Spleen (tissue), 11 donors: ENCODE measurements at regions not wholly inside any gene's neighbourhood (a gene's known extent, or its start where the extent isn't known, plus 50 kb on each side); places are given as distances from the start of the nearest gene placed in this dataset.

ENCODE experiments used
- DNase-seq: peaks from one replicate; pipeline ENCODE4 v3.0.0-alpha.2; 2020
- H3K27ac ChIP-seq, 8 donors: fragments of 200-600 bp; sonication (generic) in 7 of 8; 1 replicate in 4 of 8; 2 replicates in 4 of 8; pipeline versions ENCODE4 v1.5.0 to v1.8.0; 2016 to 2021; ENCODE audit warnings: inconsistent platforms in 4 of 8, mild to moderate bottlenecking in 4 of 8, moderate library complexity in 1 of 8
- H3K27me3 ChIP-seq, 7 donors: fragments of 200-600 bp; sonication (generic) in 6 of 7; replicated peaks in 1 of 7; 1 replicate in 4 of 7; 2 replicates in 3 of 7; pipeline versions ENCODE4 v1.5.0 to v1.8.0; 2016 to 2021; ENCODE audit warnings: inconsistent platforms in 3 of 7, mild to moderate bottlenecking in 1 of 7
- H3K36me3 ChIP-seq, 6 donors: fragments of 200-600 bp; sonication (generic) in 5 of 6; 1 replicate in 4 of 6; 2 replicates in 2 of 6; pipeline versions ENCODE4 v1.5.0 to v1.8.0; 2016 to 2021; ENCODE audit warnings: inconsistent platforms in 2 of 6
- H3K4me1 ChIP-seq, 6 donors: fragments of 200-600 bp; sonication (generic) in 5 of 6; 1 replicate in 3 of 6; 2 replicates in 3 of 6; pipeline versions ENCODE4 v1.5.0 to v1.8.0; 2016 to 2021; ENCODE audit warnings: inconsistent platforms in 3 of 6
- H3K4me3 ChIP-seq, 8 donors: fragments of 200-600 bp; sonication (generic) in 7 of 8; 1 replicate in 4 of 8; 2 replicates in 4 of 8; pipeline versions ENCODE4 v1.5.0 to v1.8.0; 2016 to 2021; ENCODE audit warnings: inconsistent platforms in 4 of 8, mild to moderate bottlenecking in 4 of 8, moderate library complexity in 2 of 8
- H3K9me3 ChIP-seq, 8 donors: fragments of 200-600 bp; sonication (generic) in 7 of 8; 1 replicate in 4 of 8; 2 replicates in 4 of 8; pipeline versions ENCODE4 v1.5.0 to v1.8.0; 2016 to 2021; ENCODE audit warnings: inconsistent platforms in 4 of 8
- CTCF ChIP-seq, 11 experiments: fragments of 200-600 bp in 7 of 11; fragments of 450-650 bp in 4 of 11; sonication (generic) in 4 of 11; IDR thresholded peaks in 8 of 11; conservative IDR thresholded peaks in 3 of 11; 1 replicate in 7 of 11; 2 replicates in 4 of 11; pipeline versions ENCODE4 v1.4.0 to v1.8.0; 2016 to 2021; ENCODE audit warnings: antibody characterized with exemption in 11 of 11, inconsistent platforms in 4 of 11, mild to moderate bottlenecking in 1 of 11
- POLR2A ChIP-seq, 3 donors: fragments of 450-650 bp; IDR thresholded peaks; one replicate each; pipeline ENCODE4 v1.5.1; 2017; ENCODE audit warnings: antibody characterized with exemption in 3 of 3, mild to moderate bottlenecking in 1 of 3
- POLR2AphosphoS5 ChIP-seq, 3 donors: sonication (generic); formaldehyde crosslinking; IDR thresholded peaks; one replicate each; pipeline ENCODE4 v1.5.1; 2017; ENCODE audit warnings: antibody characterized with exemption in 3 of 3
- WGBS, 5 donors: extraction: QIAGEN DNeasy Blood & Tissue Kit in 3 of 5; methylation state at CpG; one replicate each; pipeline versions ENCODE4 v1.1.5 to v1.1.7; 2013 to 2018; 5-methylcytosine and 5-hydroxymethylcytosine counted together
- intact Hi-C: fragments of 100-400 bp; cut with DNase I; formaldehyde crosslinking; loops from one replicate; pipeline ENCODE4 v1.15.0; 2023; ENCODE audit warnings: low total_unique reads
- donor health status: healthy with polysubstance abuse.
- donor health status: DM: no; HTN: no; CAD: no; lungs with moderate emphysema.
- donor health status: DM: no; HTN: no; CAD: no.
- donor health status: Bipolar disorder and iron deficiency.
- donor health status: healthy.
- donor health status: DM: no; HTN: no; CAD: no.
- donor health status: DM: yes; HTN: yes; CAD: no.

- Histone ChIP-seq H3K9me3 (no peaks in the 10 kb centered on the region), H3K27me3 (no peaks in the 10 kb centered on the region), H3K4me3 (no peak overlapping the region), H3K36me3 (no peaks in the 10 kb centered on the region), H3K4me1 (peaks cover 0 to 16% (median 0%) of the 10 kb centered on the region in 6 donors), H3K27ac (peak overlapping the region in 6 of 8 donors; percentile 33 to 62 (median 52))
- DNase-seq: no peak
- intact Hi-C loops: no loop called here
- TF ChIP-seq POLR2AphosphoS5 (IDR thresholded peaks at IDR 0.05) (no peak), POLR2A (IDR thresholded peaks at IDR 0.05) (no peak), CTCF (IDR thresholded peaks at IDR 0.05 in 8 of 11, conservative IDR thresholded peaks at IDR 0.05 in 3 of 11) (no peak)
These were observed 520.4 kb upstream of the MDFIC2 start for GRCh38 chr3:70832834-70833205.

GRCh38 chr3:70832089-70832833 is 519.8 kb upstream of the MDFIC2 start:
- Histone ChIP-seq H3K27ac (peak overlapping the region in 5 of 8 donors; percentile 41 to 62 (median 59)), H3K36me3 (no peaks in the 10 kb centered on the region), H3K4me1 (peaks cover 0 to 16% (median 0%) of the 10 kb centered on the region in 6 donors), H3K27me3 (no peaks in the 10 kb centered on the region), H3K9me3 (no peaks in the 10 kb centered on the region), H3K4me3 (no peak overlapping the region)
- TF ChIP-seq POLR2A (IDR thresholded peaks at IDR 0.05): no peak
- peak in 1 of 3 donors; percentile 29 for TF ChIP-seq POLR2AphosphoS5 (IDR thresholded peaks at IDR 0.05)
- no peak for DNase-seq
- WGBS, 5 donors: 50 to 64% (median 59%) methylated on average over 5 of the region's 5 CpGs
- intact Hi-C loops: no loop called here

- peaks cover 0 to 16% (median 0%) of the 10 kb centered on the region in 6 donors for H3K4me1 ChIP-seq
- no peak overlapping the region for H3K27ac ChIP-seq
- 83 to 91% (median 86%) methylated on average over 6 of the region's 6 CpGs for WGBS, 5 donors
- TF ChIP-seq POLR2AphosphoS5 (IDR thresholded peaks at IDR 0.05) (no peak), POLR2A (IDR thresholded peaks at IDR 0.05) (no peak), CTCF (IDR thresholded peaks at IDR 0.05 in 8 of 11, conservative IDR thresholded peaks at IDR 0.05 in 3 of 11) (no peak)
- no peak for DNase-seq
- H3K27me3 ChIP-seq: no peaks in the 10 kb centered on the region
- no peaks in the 10 kb centered on the region for H3K9me3 ChIP-seq
- H3K36me3 ChIP-seq: no peaks in the 10 kb centered on the region
- no peak overlapping the region for H3K4me3 ChIP-seq
- intact Hi-C loops: no loop called here
These were observed 516.7 kb upstream of the MDFIC2 start for GRCh38 chr3:70829092-70829491.

GRCh38 chr3:70824773-70825172 is 512.3 kb upstream of the MDFIC2 start:
- Histone ChIP-seq H3K36me3 (no peaks in the 10 kb centered on the region), H3K27ac (no peak overlapping the region), H3K9me3 (no peaks in the 10 kb centered on the region), H3K4me3 (no peak overlapping the region), H3K4me1 (no peaks in the 10 kb centered on the region), H3K27me3 (no peaks in the 10 kb centered on the region)
- no peak for DNase-seq
- 51 to 70% (median 63%) methylated on average over 1 of the region's 1 CpG for WGBS, 5 donors
- no peak for TF ChIP-seq POLR2A (IDR thresholded peaks at IDR 0.05)
- no peak for TF ChIP-seq POLR2AphosphoS5 (IDR thresholded peaks at IDR 0.05)
- TF ChIP-seq CTCF (IDR thresholded peaks at IDR 0.05 in 8 of 11, conservative IDR thresholded peaks at IDR 0.05 in 3 of 11): no peak
- intact Hi-C loops: no loop called here
